GM12872 (cell line): ENCODE measurements at regions not wholly inside any gene's neighbourhood (a gene's known extent, or its start where the extent isn't known, plus 50 kb on each side); places are given as distances from the start of the nearest gene placed in this dataset.

Experiments
- TF ChIP-seq, protein P1 (sequence below): IDR thresholded peaks from 3 replicates; pipeline ENCODE4 v1.5.1; 2011; ENCODE audit warnings: low read depth, mild to moderate bottlenecking, low read length, moderate library complexity; ENCODE audit not compliant: insufficient read depth

DNA sequence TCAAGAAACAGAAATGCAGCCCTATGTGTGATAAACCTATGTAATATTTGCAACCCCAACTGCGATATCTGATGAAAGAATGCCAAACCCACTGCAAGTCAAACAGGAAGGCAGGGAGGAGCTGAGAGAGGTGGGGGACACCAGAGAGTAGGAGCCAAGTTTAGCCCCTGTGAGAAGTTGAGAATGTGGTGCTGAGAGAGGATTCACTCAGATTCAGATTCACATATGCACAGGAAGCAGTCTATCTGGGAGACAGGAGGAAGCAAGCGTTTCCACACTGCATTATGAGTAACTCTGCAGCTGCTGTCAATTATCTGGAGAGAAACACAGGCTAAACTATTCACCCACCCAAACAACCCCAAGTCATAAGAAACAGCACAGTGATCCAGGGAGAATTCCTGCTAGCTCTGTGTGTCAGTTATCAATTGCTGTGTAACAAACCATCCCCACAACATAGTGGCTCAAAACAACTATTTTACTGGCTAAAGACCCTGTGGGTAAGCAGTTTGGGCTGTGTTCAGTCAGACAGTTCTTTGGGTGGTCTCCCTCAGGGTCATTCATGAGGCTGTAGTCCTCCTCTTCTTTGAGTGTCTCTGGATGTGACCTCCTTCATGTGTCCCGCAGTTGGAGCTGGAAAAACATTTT is 161.9 kb upstream of the RAI14 start:
- TF ChIP-seq, protein P1, sequence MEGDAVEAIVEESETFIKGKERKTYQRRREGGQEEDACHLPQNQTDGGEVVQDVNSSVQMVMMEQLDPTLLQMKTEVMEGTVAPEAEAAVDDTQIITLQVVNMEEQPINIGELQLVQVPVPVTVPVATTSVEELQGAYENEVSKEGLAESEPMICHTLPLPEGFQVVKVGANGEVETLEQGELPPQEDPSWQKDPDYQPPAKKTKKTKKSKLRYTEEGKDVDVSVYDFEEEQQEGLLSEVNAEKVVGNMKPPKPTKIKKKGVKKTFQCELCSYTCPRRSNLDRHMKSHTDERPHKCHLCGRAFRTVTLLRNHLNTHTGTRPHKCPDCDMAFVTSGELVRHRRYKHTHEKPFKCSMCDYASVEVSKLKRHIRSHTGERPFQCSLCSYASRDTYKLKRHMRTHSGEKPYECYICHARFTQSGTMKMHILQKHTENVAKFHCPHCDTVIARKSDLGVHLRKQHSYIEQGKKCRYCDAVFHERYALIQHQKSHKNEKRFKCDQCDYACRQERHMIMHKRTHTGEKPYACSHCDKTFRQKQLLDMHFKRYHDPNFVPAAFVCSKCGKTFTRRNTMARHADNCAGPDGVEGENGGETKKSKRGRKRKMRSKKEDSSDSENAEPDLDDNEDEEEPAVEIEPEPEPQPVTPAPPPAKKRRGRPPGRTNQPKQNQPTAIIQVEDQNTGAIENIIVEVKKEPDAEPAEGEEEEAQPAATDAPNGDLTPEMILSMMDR = no peak

DNA sequence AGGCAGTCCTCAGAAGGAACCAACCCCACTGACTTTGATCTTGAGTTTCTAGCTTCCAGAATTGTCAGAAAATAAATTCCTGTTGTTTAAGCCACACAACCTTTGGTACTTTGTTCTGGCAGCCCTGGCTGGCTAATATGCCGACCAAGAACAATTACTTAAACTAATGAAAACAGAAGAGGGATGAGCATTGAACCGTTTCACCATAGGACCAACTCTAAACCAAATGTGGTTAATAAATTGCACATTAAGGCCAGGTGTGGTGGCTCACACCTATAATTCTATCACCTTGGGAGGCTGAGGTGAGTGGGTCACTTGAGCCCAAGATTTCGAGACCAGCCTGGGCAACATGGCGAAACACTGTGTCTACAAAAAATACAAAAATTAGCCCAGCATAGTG is 160.9 kb upstream of the RAI14 start:
- TF ChIP-seq, protein P1 = no peak

DNA sequence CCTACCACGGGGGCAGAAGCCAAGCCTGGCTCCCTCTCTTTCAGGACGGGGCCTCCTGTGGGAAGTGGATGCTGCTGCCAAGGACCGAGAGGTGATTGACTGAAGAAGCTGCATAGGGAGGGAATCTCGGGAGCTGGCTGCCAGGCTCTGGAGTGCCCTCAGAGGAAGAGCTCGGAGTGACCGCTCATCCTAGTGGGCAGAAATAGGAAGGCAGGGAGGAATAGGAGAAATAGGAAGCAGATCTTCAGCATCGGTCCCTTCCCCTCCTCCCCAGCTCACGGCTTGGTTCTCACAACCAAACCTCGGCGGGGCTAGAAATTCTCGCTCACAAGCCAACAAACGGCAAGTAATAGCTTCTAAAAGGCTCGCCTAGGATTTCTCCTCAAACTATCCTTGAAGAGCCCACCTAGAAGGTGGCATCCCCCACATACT is 159.9 kb upstream of the RAI14 start:
- TF ChIP-seq, protein P1 = no peak

DNA sequence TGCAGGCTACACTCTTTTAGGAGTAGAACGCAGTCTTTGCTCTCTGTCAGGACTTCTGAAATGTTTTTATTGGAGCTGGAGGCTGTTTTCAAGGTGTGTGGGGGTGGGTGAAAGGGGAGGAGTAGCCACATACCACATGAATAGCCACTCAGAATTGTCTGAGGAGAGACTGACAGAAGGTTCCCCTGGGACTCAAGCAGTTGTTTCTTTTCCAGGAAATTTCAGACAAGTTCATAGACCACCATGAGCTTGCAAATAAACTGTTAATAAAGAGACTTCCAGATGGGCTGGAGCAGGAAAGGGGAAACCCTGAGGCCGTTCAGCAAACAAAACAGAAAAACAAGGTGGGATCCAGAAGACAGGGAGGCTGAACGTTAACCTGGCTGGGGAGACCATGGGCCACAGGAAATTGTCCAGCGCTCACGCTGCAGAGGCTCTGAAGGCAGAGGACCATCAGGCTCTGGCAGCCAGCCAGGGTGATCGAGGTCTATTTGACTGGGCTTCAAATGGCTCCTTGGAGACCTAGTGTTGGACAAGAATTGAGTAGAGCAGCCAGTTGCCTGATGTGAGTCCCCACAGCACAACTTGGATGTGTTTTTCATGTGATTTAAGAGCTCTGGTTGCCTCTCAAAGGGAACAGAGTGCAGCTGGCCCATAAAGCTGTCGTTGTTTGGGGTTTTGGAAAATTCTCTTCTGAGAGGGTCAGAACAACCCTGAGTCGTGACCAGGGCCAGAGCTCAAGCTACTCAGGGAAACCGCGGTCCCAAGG is 159.2 kb upstream of the RAI14 start:
- TF ChIP-seq, protein P1 = no peak

DNA sequence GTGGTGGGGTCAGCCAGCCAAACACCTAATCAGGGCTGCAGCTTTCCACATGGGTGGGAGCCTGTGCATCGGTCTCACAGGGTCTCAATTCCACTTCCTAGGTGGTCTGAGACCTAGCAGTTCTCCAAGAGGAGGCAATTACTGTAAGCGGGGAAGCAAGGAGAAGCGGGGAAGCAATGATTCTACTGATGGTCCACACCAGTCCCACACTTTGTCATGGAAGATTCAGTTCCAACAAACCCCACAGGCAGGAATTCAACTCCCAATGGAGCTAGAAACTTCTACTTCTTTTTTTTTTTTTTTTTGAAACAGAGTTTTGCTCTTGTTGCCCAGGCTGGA is 158.7 kb upstream of the RAI14 start:
- TF ChIP-seq, protein P1 = no peak

DNA sequence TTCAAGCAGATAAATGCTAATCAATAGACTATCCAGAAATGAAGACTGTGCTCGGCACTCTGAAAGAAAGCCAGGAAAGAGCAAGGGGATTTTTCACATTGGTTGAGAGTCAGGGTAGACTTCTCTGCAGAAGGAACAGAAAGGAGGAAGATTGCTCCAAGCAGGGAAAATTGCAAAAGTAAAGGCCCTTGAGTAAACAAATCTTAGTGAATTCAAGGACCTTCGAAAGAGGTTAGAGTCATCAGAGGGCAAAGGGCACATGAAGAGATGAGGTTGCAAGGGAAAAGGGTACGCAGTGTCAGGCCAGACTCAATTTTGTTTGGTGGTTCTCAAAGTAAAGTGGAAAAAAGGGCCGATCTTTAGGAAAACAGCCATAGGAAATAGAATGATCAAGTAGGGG is 157.6 kb upstream of the RAI14 start:
- TF ChIP-seq, protein P1 = no peak

DNA sequence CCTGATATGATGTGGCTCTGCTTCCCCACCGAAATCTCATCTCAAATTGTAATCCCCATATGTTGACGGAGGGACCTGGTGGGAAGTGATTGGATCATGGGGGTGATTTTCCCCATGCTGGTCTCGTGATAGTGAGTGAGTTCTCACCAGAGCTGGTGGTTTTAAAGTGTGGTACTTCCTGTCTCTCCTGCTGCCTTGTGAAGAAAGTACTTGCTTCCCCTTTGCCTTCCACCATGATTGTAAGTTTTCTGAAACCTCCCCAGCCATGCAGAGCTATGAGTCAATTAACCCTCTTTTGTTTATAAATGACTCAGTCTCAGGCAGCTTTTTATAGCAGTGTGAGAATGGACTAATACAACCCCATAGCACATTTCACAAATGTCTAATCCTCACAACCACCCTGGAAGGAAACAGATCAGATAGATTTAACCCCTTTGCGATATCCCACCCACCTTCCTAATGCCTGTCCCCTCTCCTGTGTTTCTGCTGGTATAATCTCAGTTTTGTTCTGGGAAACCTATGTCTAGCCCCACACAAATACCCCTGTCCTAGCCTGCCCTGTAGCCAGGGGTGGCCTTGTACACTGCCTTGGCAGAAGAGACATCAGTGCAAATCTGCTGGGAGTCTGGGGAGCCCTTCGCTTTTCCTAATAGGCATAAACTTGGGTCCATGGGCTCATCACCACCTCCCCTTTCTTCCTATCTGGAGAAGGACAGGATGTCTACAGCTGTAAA is 157.0 kb upstream of the RAI14 start:
- TF ChIP-seq, protein P1 = no peak
